ENCODE measurements at regions not wholly inside any gene's neighbourhood (a gene's known extent, or its start where the extent isn't known, plus 50 kb on each side); places are given as distances from the start of the nearest gene placed in this dataset.

- TF ChIP-seq CTCF (IDR thresholded peaks at IDR 0.05) (no peak), POLR2AphosphoS5 (IDR thresholded peaks at IDR 0.05) (no peak)
Observed at GRCh38 chr4:147287588-147287890, 193.4 kb upstream of the EDNRA start.

All from prostate gland (tissue), 2 donors.